Astrocyte (in vitro differentiated cells and primary cell): ENCODE measurements at regions not wholly inside any gene's neighbourhood (a gene's known extent, or its start where the extent isn't known, plus 50 kb on each side); places are given as distances from the start of the nearest gene placed in this dataset.

Experiments
- EZH2 ChIP-seq: IDR thresholded peaks from 2 replicates; pipeline ENCODE4 v1.6.1; 2012; ENCODE audit warnings: mild to moderate bottlenecking, low read length, inconsistent platforms; ENCODE audit not compliant: insufficient read depth
- TF ChIP-seq, protein P1 (sequence below): IDR thresholded peaks from 2 replicates; pipeline ENCODE4 v1.5.1; 2011; ENCODE audit warnings: low read depth, mild to moderate bottlenecking, inconsistent platforms, low read length, moderate library complexity; ENCODE audit not compliant: insufficient read depth

DNA sequence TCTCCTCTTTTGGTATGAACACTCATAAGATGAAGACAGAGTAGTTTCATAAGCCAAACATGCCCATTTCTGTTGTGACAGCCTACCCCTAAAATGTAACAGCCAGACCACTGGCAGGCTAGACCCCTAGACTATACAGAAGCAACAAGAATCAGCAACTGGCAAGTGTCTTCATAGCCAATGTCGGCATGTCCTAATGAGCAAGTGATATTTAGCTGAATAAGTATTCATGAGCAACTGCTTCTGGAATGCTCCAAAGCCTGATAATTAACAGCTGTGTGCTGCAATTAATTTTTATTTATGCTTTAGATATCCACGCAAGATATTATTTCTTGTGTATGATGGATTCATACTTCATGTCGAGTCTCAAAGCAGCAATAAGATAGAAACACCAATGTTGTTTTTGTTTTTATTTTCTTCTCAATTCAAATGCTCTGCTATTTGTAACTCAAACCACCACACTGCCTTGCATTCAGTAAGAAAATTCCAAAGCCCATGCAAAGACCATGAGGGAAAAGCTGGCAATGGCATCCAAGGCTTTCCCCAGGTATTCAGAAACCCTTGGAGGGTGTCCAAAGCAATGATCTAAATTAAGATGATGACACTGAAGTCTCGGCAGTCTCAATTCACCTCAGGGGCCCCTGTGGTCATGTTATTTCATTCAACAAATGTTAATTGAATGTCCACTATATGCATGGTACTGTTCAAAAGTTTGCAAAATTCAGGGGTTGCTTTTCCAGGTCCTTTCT, 167.7 kb upstream of the NECTIN3 start:
- TF ChIP-seq, protein P1, sequence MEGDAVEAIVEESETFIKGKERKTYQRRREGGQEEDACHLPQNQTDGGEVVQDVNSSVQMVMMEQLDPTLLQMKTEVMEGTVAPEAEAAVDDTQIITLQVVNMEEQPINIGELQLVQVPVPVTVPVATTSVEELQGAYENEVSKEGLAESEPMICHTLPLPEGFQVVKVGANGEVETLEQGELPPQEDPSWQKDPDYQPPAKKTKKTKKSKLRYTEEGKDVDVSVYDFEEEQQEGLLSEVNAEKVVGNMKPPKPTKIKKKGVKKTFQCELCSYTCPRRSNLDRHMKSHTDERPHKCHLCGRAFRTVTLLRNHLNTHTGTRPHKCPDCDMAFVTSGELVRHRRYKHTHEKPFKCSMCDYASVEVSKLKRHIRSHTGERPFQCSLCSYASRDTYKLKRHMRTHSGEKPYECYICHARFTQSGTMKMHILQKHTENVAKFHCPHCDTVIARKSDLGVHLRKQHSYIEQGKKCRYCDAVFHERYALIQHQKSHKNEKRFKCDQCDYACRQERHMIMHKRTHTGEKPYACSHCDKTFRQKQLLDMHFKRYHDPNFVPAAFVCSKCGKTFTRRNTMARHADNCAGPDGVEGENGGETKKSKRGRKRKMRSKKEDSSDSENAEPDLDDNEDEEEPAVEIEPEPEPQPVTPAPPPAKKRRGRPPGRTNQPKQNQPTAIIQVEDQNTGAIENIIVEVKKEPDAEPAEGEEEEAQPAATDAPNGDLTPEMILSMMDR, result no peak
- TF ChIP-seq EZH2, result no peak
